ENCODE measurements at regions not wholly inside any gene's neighbourhood (a gene's known extent, or its start where the extent isn't known, plus 50 kb on each side); places are given as distances from the start of the nearest gene placed in this dataset.

DNA sequence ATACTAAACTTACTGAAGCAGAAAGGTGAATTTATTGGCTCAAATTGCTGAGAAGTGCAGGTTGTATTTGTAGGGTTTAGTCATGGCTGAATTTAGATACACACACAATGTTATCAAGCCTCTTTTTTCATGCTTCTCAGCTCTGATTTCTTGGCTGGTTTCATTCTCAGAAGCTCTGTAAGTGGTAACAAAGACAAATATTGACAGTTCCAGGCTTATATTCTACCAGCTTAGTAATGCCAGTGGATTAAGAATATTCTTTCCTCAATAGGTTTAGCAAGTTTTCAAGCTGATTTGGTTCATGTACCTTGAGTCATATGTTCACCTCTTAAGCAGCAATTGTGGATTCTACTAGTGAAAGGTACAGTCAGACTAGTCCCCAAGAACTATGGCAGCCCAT lies 52.1 kb upstream of the PKIB start:
- Histone ChIP-seq H2AFZ (ENCODE audit: low read depth, low read length, poor library complexity, severe bottlenecking) (no peak overlapping the region), H3K36me3 (ENCODE audit: control insufficient read depth in 1 of 2, insufficient read depth in 2 of 2, low read length in 2 of 2) (no peaks in the 10 kb centered on the region), H3K4me3 (replicated peaks in 1 of 2; ENCODE audit: low read depth in 1 of 2, low read length in 2 of 2) (no peak overlapping the region), H3K79me2 (ENCODE audit: insufficient read depth, low read length) (no peaks in the 10 kb centered on the region), H3K27me3 (ENCODE audit: insufficient read depth, low read length) (no peaks in the 10 kb centered on the region), H3K9ac (ENCODE audit: low read length) (no peak overlapping the region), H3K27ac (ENCODE audit: low read depth, low read length) (no peak overlapping the region), H3K4me1 (ENCODE audit: control insufficient read depth in 1 of 2, insufficient read depth in 2 of 2, low read length in 2 of 2) (no peaks in the 10 kb centered on the region), H3K4me2 (ENCODE audit: low read length) (no peak overlapping the region), H3K9me3 (ENCODE audit: control insufficient read depth in 1 of 2, insufficient read depth in 1 of 2, low read depth in 1 of 2, low read length in 2 of 2) (no peaks in the 10 kb centered on the region), H3K9me2 (ENCODE audit: insufficient read depth) (no peaks in the 10 kb centered on the region), H4K20me1 (ENCODE audit: insufficient read depth) (no peaks in the 10 kb centered on the region)
- ChIA-PET CTCF (no interaction called here), POLR2A (no interaction called here), RAD21 (ENCODE audit: low non-redundant PET in 1 of 2, low total read pairs in 2 of 2, uncharacterized antibody in 2 of 2, unreplicated experiment in 2 of 2) (no interaction called here)
- intact Hi-C loops (cut with micrococcal nuclease): no loop called here
- DNase-seq (ENCODE audit: low read depth, low spot score) (no peak), ATAC-seq (no peak)
- TF ChIP-seq TCF7L2 (IDR thresholded peaks at IDR 0.05; ENCODE audit: borderline replicate concordance, extremely low read depth, insufficient read depth, insufficient read length): no peak
- no peak for TF ChIP-seq RAD21 (IDR thresholded peaks at IDR 0.05; ENCODE audit: low read depth)
- no peak for TF ChIP-seq ELF1 (IDR thresholded peaks at IDR 0.05; ENCODE audit: borderline replicate concordance, low read depth)
- TF ChIP-seq, protein P1, sequence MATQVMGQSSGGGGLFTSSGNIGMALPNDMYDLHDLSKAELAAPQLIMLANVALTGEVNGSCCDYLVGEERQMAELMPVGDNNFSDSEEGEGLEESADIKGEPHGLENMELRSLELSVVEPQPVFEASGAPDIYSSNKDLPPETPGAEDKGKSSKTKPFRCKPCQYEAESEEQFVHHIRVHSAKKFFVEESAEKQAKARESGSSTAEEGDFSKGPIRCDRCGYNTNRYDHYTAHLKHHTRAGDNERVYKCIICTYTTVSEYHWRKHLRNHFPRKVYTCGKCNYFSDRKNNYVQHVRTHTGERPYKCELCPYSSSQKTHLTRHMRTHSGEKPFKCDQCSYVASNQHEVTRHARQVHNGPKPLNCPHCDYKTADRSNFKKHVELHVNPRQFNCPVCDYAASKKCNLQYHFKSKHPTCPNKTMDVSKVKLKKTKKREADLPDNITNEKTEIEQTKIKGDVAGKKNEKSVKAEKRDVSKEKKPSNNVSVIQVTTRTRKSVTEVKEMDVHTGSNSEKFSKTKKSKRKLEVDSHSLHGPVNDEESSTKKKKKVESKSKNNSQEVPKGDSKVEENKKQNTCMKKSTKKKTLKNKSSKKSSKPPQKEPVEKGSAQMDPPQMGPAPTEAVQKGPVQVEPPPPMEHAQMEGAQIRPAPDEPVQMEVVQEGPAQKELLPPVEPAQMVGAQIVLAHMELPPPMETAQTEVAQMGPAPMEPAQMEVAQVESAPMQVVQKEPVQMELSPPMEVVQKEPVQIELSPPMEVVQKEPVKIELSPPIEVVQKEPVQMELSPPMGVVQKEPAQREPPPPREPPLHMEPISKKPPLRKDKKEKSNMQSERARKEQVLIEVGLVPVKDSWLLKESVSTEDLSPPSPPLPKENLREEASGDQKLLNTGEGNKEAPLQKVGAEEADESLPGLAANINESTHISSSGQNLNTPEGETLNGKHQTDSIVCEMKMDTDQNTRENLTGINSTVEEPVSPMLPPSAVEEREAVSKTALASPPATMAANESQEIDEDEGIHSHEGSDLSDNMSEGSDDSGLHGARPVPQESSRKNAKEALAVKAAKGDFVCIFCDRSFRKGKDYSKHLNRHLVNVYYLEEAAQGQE (IDR thresholded peaks at IDR 0.05; ENCODE audit: low read depth): no peak
- TF ChIP-seq EZH2 (IDR thresholded peaks at IDR 0.05): no peak
- TF ChIP-seq YY1 (IDR thresholded peaks at IDR 0.05; ENCODE audit: extremely low read depth, insufficient replicate concordance, low read depth, low read length): no peak
- TF ChIP-seq CBX3 (IDR thresholded peaks at IDR 0.05; ENCODE audit: low read depth): no peak
- TF ChIP-seq POLR2AphosphoS5 (IDR thresholded peaks at IDR 0.05; ENCODE audit: low read depth, low read length): no peak
- no peak for TF ChIP-seq ZFX (IDR thresholded peaks at IDR 0.05)
- no peak for TF ChIP-seq EZH2phosphoT487 (IDR thresholded peaks at IDR 0.05; ENCODE audit: borderline replicate concordance)
- TF ChIP-seq CTCF (IDR thresholded peaks at IDR 0.05 in 2 of 3, conservative IDR thresholded peaks at IDR 0.05 in 1 of 3; ENCODE audit: borderline replicate concordance in 1 of 3, insufficient read depth in 1 of 3, low read depth in 2 of 3, low read length in 2 of 3): no peak
- no peak for TF ChIP-seq ZNF274 (IDR thresholded peaks at IDR 0.05; ENCODE audit: low read depth, low read length)
- no peak for TF ChIP-seq EGR1 (IDR thresholded peaks at IDR 0.05; ENCODE audit: low read depth)
- no peak for TF ChIP-seq ATF3 (IDR thresholded peaks at IDR 0.05)
- no peak for TF ChIP-seq POLR2A (IDR thresholded peaks at IDR 0.05; ENCODE audit: borderline replicate concordance, extremely low read depth, insufficient read depth, insufficient read length)
- TF ChIP-seq JUND (IDR thresholded peaks at IDR 0.05): no peak
- no peak for TF ChIP-seq ZBTB33 (IDR thresholded peaks at IDR 0.05; ENCODE audit: extremely low read depth, insufficient replicate concordance, low read length)
- TF ChIP-seq, protein P2, sequence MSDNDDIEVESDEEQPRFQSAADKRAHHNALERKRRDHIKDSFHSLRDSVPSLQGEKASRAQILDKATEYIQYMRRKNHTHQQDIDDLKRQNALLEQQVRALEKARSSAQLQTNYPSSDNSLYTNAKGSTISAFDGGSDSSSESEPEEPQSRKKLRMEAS (IDR thresholded peaks at IDR 0.05): no peak
- no peak for TF ChIP-seq SRF (IDR thresholded peaks at IDR 0.05; ENCODE audit: low read depth)
- BruUV-seq (replicated peaks): no TSS peak

All from HCT116 (cell line).